IPS-NIHi11 (cell line): ENCODE measurements at regions not wholly inside any gene's neighbourhood (a gene's known extent, or its start where the extent isn't known, plus 50 kb on each side); places are given as distances from the start of the nearest gene placed in this dataset.

Source experiments
- DNase-seq: peaks from one replicate; pipeline ENCODE4 v3.0.0; 2012; ENCODE audit warnings: mixed read lengths, low spot score

GRCh38 chr14:94953541-94954260 lies 183.8 kb upstream of the GSC start:
- no peak for DNase-seq

GRCh38 chr14:94952097-94952496 lies 182.2 kb upstream of the GSC start:
- DNase-seq, result no peak

GRCh38 chr14:94946244-94946643 lies 176.3 kb upstream of the GSC start:
- DNase-seq, result no peak

- DNase-seq, result no peak
These were observed 175.7 kb upstream of the GSC start for GRCh38 chr14:94945615-94946014.

GRCh38 chr14:94944636-94945258 lies 174.8 kb upstream of the GSC start:
- no peak for DNase-seq

DNA sequence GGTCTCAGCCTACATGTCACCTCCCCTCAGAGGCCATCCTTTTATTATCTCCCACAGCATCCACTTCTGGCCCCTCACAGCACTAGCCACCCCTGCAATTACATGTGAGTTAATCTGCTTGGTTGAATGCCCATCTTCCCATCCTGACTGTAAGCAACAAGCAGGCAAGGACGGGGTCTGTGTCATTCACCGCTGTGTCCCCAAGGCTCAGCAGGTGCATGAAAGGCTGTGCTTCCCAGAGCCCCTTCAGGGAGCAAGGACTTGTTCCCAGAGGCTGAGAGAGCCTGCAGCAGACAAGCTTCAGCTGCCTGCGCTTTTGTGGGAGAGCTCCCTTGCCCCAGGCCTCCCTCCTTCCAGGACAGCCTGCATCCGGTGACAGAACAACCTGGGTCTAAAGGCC lies 172.7 kb upstream of the GSC start:
- no peak for DNase-seq

- DNase-seq, result no peak
These were observed 171.4 kb upstream of the GSC start for GRCh38 chr14:94941311-94941710.

GRCh38 chr14:94940263-94940993 lies 170.5 kb upstream of the GSC start:
- no peak for DNase-seq

DNA sequence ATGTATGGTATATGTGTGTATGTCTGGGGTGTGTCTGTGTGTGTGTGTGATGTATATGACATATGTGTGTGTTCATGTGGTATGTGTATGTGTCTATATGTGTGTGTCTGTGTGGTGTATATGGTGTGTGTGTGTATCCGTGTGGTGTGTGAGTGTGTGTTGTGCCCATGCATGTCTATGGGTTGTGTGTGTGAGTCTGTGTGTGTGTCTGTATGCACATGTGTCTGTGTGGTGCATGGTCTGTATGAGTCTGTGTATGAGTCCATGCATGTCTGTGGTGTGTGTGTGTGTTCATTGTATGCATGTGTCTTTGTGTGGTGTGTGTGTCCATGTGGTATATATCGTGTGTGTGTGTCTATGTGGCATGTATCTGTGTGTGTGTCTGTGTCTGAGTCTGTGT lies 168.1 kb upstream of the GSC start:
- DNase-seq, result no peak

- peak; percentile 28 for DNase-seq
These were observed 167.2 kb upstream of the GSC start for GRCh38 chr14:94936901-94937685.

- no peak for DNase-seq
These were observed 166.5 kb upstream of the GSC start for GRCh38 chr14:94936401-94936892.

DNA sequence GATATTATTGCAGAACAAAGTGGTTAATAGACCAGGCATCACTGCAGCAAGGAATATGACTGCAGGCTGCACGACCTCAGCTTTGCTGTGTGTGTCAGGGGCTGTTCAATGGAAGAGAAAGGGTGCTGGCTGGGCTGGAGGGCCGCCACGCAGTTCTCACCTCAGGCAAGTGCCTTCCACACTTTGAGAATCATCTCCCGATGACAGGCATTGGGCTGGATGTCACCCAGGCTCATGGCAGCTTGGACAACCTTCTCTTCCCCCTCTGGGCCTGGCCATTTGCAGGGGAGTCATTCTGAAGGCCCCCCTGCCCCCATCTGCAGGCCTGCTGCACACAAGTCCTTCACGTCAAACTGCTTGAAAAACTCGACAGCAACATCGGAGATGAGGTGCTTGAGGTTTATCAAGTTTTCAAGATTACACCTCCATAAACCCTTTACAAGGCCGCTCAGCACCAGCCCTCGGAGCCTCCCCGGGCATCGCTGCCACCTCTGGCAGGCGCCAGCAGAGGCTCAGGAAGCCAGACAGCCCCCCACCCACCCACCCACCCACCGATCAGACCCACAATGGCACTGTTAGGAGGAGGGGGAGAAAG lies 165.9 kb upstream of the GSC start:
- DNase-seq, result no peak

- no peak for DNase-seq
These were observed 164.4 kb upstream of the GSC start for GRCh38 chr14:94934276-94934810.

DNA sequence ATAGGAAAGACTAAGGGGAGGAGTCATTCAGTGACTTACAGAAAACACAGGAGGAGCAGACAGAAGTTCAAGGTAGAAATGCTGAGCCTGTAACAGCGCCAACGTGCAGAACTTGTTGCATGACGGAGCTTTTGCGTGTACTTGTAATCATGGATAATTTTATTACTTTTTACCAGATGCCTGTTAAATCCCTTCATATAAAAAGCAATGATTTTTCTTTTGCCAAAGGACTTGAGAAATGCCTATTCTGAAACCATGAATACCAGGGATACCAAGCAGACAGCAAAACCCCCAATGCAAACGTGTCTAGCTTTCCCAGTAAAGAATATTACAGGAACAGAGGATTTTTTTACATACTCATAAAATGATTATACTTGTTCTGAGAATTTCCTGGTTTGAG lies 163.6 kb upstream of the GSC start:
- DNase-seq, result no peak

DNA sequence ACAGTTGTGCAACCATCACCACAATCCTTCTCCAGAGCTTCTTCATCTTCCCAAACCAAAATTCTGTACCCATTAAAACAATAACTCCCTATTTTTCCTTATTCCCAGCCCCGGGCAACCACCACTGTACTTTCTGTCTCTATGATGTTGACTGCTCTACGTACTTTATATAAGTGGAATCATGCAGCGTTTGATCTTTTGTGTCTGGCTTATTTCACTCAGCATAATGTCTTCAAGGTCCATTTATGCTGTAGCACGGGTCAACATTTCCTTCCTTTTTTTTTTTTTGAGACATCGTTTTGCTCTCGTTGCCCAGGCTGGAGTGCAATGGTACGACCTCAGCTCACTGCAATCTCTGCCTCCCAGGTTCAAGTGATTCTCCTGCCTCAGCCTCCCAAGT lies 162.7 kb upstream of the GSC start:
- no peak for DNase-seq

GRCh38 chr14:94930690-94931089 lies 160.8 kb upstream of the GSC start:
- DNase-seq, result no peak

- DNase-seq, result no peak
These were observed 159.4 kb upstream of the GSC start for GRCh38 chr14:94929354-94929753.

DNA sequence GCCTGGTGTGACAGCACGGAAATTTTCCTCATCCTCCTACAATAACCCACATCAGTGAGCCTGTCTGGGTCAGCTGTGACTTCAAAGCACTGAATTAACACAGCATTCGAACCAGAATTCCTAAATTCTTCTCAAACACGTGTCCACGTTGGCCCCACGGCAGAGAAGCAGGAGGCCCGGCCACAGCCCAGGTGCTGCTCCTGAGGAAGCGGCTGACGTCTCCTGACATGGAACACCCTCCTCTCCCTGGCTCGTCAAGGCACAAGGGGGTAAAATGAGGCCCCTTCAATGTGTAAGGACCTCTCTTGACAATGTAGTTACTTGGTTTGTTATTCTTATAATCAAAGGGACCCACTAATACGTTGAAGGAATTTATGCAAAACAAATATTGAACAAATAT lies 156.3 kb upstream of the GSC start:
- no peak for DNase-seq

- no peak for DNase-seq
These were observed 155.7 kb upstream of the GSC start for GRCh38 chr14:94925416-94926173.

GRCh38 chr14:94924189-94924588 lies 154.3 kb upstream of the GSC start:
- DNase-seq, result no peak

- DNase-seq, result no peak
These were observed 153.9 kb upstream of the GSC start for GRCh38 chr14:94923786-94924185.
